IMR-90 (cell line): ENCODE measurements at regions not wholly inside any gene's neighbourhood (a gene's known extent, or its start where the extent isn't known, plus 50 kb on each side); places are given as distances from the start of the nearest gene placed in this dataset.

Experiments
- ATAC-seq: fragments of 200-7000 bp; cut with Tn5 transposase; 2 replicates; pipeline ENCODE4 v1.9.1; 2020; ENCODE audit warnings: low read depth, mild to moderate bottlenecking, moderate library complexity
- BruUV-seq: library from RNA; stranded (reverse); fragments of 400-500 nt; replicated peaks from 2 replicates; lab custom pipeline; 2021; lab: Mats Ljungman, UMichigan
- CTCF ChIA-PET: fragments of 300-600 bp; formaldehyde crosslinking; extraction: SDS; loops from one replicate; lab custom pipeline; 2021; ENCODE audit warnings: antibody characterized with exemption; lab: Yijun Ruan, JAX
- POLR2A ChIA-PET: fragments of 300-600 bp; sonication (Branson Sonifier 250); formaldehyde crosslinking; loops from one replicate; lab custom pipeline; 2022; ENCODE audit warnings: antibody characterized with exemption; ENCODE audit not compliant: unreplicated experiment; lab: Charles Lee
- DNase-seq: peaks from one replicate; pipeline ENCODE4 v3.0.0; 2013
- H2AFZ ChIP-seq: replicated peaks from 2 replicates; pipeline ENCODE3; 2013; ENCODE audit warnings: low read length, mild to moderate bottlenecking; ENCODE audit not compliant: poor library complexity
- H2AK5ac ChIP-seq: 2 replicates; pipeline ENCODE4 v1.6.1; 2013; ENCODE audit warnings: low read depth, low read length, inconsistent platforms
- H2AK9ac ChIP-seq: replicated peaks from 2 replicates; pipeline ENCODE3; 2013; ENCODE audit warnings: mild to moderate bottlenecking, low read depth, low read length, moderate library complexity; ENCODE audit not compliant: poor library complexity
- H2BK120ac ChIP-seq: 2 replicates; pipeline ENCODE4 v1.6.1; 2013; ENCODE audit warnings: low read depth, low read length, inconsistent platforms
- H2BK15ac ChIP-seq: 3 replicates; pipeline ENCODE4 v1.6.1; 2013; ENCODE audit warnings: low read depth, low read length, inconsistent platforms
- H2BK20ac ChIP-seq: 2 replicates; pipeline ENCODE4 v1.6.1; 2013; ENCODE audit warnings: low read depth, mild to moderate bottlenecking, inconsistent platforms, low read length, moderate library complexity
- H2BK5ac ChIP-seq: 2 replicates; pipeline ENCODE4 v1.6.1; 2013; ENCODE audit warnings: mild to moderate bottlenecking, low read depth, low read length, inconsistent platforms; ENCODE audit not compliant: poor library complexity, severe bottlenecking
- H3K14ac ChIP-seq: replicated peaks from 2 replicates; pipeline ENCODE4 v1.6.1; 2013; ENCODE audit warnings: low read depth, low read length, inconsistent platforms
- H3K18ac ChIP-seq: 2 replicates; pipeline ENCODE4 v1.6.1; 2013; ENCODE audit warnings: low read depth, low read length, control low read depth
- H3K23ac ChIP-seq: 2 replicates; pipeline ENCODE4 v1.6.1; 2013; ENCODE audit warnings: low read depth, low read length, inconsistent platforms
- H3K27ac ChIP-seq: 2 replicates; pipeline ENCODE4 v1.5.1; 2013; ENCODE audit warnings: mild to moderate bottlenecking, control low read depth, low read length; ENCODE audit not compliant: insufficient read depth
- H3K27me3 ChIP-seq: 2 replicates; pipeline ENCODE4 v1.6.1; 2013; ENCODE audit warnings: low read length; ENCODE audit not compliant: control insufficient read depth, insufficient read depth
- H3K36me3 ChIP-seq: 2 replicates; pipeline ENCODE4 v1.6.1; 2013; ENCODE audit warnings: low read length, mixed read lengths; ENCODE audit not compliant: control insufficient read depth, insufficient read depth
- H3K4ac ChIP-seq: 2 replicates; pipeline ENCODE4 v1.6.1; 2013; ENCODE audit warnings: low read depth, low read length, inconsistent platforms
- H3K4me1 ChIP-seq: 2 replicates; pipeline ENCODE4 v1.6.1; 2013; ENCODE audit warnings: low read length, mixed read lengths; ENCODE audit not compliant: control insufficient read depth, insufficient read depth
- H3K4me2 ChIP-seq: 2 replicates; pipeline ENCODE4 v1.6.1; 2013; ENCODE audit warnings: low read depth, mild to moderate bottlenecking, control low read depth, low read length, moderate library complexity
- H3K4me3 ChIP-seq: 2 replicates; pipeline ENCODE4 v1.5.1; 2013; ENCODE audit warnings: low read depth, mild to moderate bottlenecking, control low read depth, low read length, moderate library complexity; ENCODE audit not compliant: insufficient read depth
- H3K56ac ChIP-seq: 2 replicates; pipeline ENCODE4 v1.6.1; 2013; ENCODE audit warnings: low read length, inconsistent platforms; ENCODE audit not compliant: insufficient read depth; ENCODE audit errors: extremely low read depth
- H3K79me1 ChIP-seq, 2 experiments: 2 replicates each; pipeline ENCODE4 v1.6.1; 2013; ENCODE audit warnings: low read length in 2 of 2, inconsistent platforms in 1 of 2, low read depth in 1 of 2
- H3K9ac ChIP-seq: 2 replicates; pipeline ENCODE4 v1.6.1; 2013; ENCODE audit warnings: low read depth, low read length, control low read depth
- H3K9me1 ChIP-seq: 2 replicates; pipeline ENCODE4 v1.6.1; 2013; ENCODE audit warnings: low read length, inconsistent platforms; ENCODE audit not compliant: insufficient read depth
- H3K9me3 ChIP-seq: 2 replicates; pipeline ENCODE4 v1.6.1; 2013; ENCODE audit warnings: low read length; ENCODE audit not compliant: control insufficient read depth, insufficient read depth
- H4K20me1 ChIP-seq: 2 replicates; pipeline ENCODE4 v1.6.1; 2013; ENCODE audit warnings: low read length, inconsistent platforms; ENCODE audit not compliant: insufficient read depth
- H4K5ac ChIP-seq: 2 replicates; pipeline ENCODE4 v1.6.1; 2013; ENCODE audit warnings: mild to moderate bottlenecking, low read depth, low read length, control low read depth
- H4K8ac ChIP-seq, 2 experiments: 2 replicates each; pipeline ENCODE4 v1.6.1; 2013; ENCODE audit warnings: low read depth in 2 of 2, low read length in 2 of 2, control low read depth in 1 of 2, inconsistent platforms in 1 of 2
- H4K91ac ChIP-seq: 2 replicates; pipeline ENCODE4 v1.6.1; 2013; ENCODE audit warnings: low read depth, low read length, inconsistent platforms; ENCODE audit not compliant: insufficient read depth
- FOS ChIP-seq: fragments of 150-350 bp; IDR thresholded peaks from 2 replicates; pipeline ENCODE4 v1.6.1; 2016; ENCODE audit warnings: low read depth, low read length
- MAFK ChIP-seq: IDR thresholded peaks from 2 replicates; pipeline ENCODE4 v1.6.1; 2012; ENCODE audit warnings: low read depth, low read length, improper control_type of control experiment
- MXI1 ChIP-seq: IDR thresholded peaks from 2 replicates; pipeline ENCODE4 v1.6.1; 2012; ENCODE audit warnings: low read depth, mild to moderate bottlenecking, low read length, moderate library complexity, borderline replicate concordance
- POLR2A ChIP-seq: IDR thresholded peaks from 2 replicates; pipeline ENCODE4 v1.6.1; 2012; ENCODE audit warnings: mild to moderate bottlenecking, low read depth, low read length
- RAD21 ChIP-seq: IDR thresholded peaks from 2 replicates; pipeline ENCODE4 v1.6.1; 2012; ENCODE audit warnings: low read length, improper control_type of control experiment
- RCOR1 ChIP-seq: IDR thresholded peaks from 2 replicates; pipeline ENCODE4 v1.6.1; 2012; ENCODE audit warnings: mild to moderate bottlenecking, low read length, improper control_type of control experiment; ENCODE audit not compliant: insufficient replicate concordance
- SMC3 ChIP-seq: fragments of 150-350 bp; IDR thresholded peaks from 2 replicates; pipeline ENCODE4 v1.6.1; 2016; ENCODE audit warnings: low read depth, mild to moderate bottlenecking, antibody characterized with exemption, low read length, moderate library complexity
- WGBS, 2 experiments: methylation state at CpG; one replicate each; pipeline versions ENCODE4 v1.1.5 to v1.1.7; 2013; ENCODE audit warnings: missing lambda C conversion rate in 2 of 2; ENCODE audit not compliant: insufficient read length in 1 of 2; ENCODE audit errors: extremely low coverage in 2 of 2; 5-methylcytosine and 5-hydroxymethylcytosine counted together
- dilution Hi-C: fragments of 300-500 bp; cut with HindIII; formaldehyde crosslinking; loops from one replicate; pipeline ENCODE4 v1.14.3; 2018; ENCODE audit warnings: low sequenced_read_pairs; ENCODE audit not compliant: unreplicated experiment
- in situ Hi-C: fragments of 300-500 bp; cut with MboI; formaldehyde crosslinking; loops from 3 replicates; pipeline ENCODE4 v1.14.3; 2019; ENCODE audit warnings: low sequenced_read_pairs, inconsistent platforms, mixed read lengths
- intact Hi-C: fragments of 100-400 bp; cut with micrococcal nuclease; formaldehyde crosslinking; loops from 2 replicates; pipeline ENCODE4 v1.10.0; 2022
- TF ChIP-seq, protein P1 (sequence below): fragments of 150-350 bp; IDR thresholded peaks from 2 replicates; pipeline ENCODE4 v1.6.1; 2016; ENCODE audit warnings: low read depth, mild to moderate bottlenecking, low read length, moderate library complexity, borderline replicate concordance
- TF ChIP-seq, protein P2 (sequence below): conservative IDR thresholded peaks from 2 replicates; pipeline ENCODE4 v1.5.1; 2012; ENCODE audit warnings: mild to moderate bottlenecking, low read depth, low read length, improper control_type of control experiment

DNA sequence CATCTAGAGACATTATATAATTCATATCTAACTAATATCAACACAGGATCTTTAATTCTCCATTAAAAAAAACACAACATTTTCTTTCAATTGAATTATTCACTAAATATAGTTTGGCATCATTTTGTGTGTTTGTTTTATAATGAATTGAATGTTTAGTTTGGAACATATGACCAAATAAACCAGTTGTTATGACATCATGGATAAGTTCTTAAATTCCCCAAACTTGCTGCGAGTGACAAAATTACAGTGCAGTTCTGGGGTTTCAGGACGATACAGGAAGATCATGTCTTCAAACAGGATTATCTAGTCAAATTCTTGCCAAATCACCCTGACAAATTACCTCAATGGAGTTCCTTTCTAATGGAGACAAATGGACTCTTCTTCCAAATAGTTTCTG lies 473.6 kb downstream of the EPM2A start:
- no peaks in the 10 kb centered on the region for H3K36me3 ChIP-seq
- H4K5ac ChIP-seq, result no peak overlapping the region
- no peak overlapping the region for H4K91ac ChIP-seq
- no peak overlapping the region for H3K27ac ChIP-seq
- H3K14ac ChIP-seq, result no peak overlapping the region
- H2BK15ac ChIP-seq, result no peak overlapping the region
- 60% methylated on average over 1 of the region's 2 CpGs; no CpG with 5 or more reads in 1 of the 2 experiments for WGBS, 2 experiments
- no peak overlapping the region for H2BK20ac ChIP-seq
- BruUV-seq, result no TSS peak
- dilution Hi-C loops, result no loop called here
- no peak overlapping the region for H2AK5ac ChIP-seq
- H3K9me1 ChIP-seq, result no peaks in the 10 kb centered on the region
- no peak overlapping the region for H3K4me3 ChIP-seq
- no peaks in the 10 kb centered on the region for H4K20me1 ChIP-seq
- H2BK5ac ChIP-seq, result no peak overlapping the region
- H3K79me1 ChIP-seq, result no peaks in the 10 kb centered on the region
- DNase-seq (no peak), ATAC-seq (no peak)
- no peaks in the 10 kb centered on the region for H3K27me3 ChIP-seq
- H2BK120ac ChIP-seq, result no peak overlapping the region
- CTCF ChIA-PET, result no interaction called here
- no peak overlapping the region for H2AFZ ChIP-seq
- no peak overlapping the region for H3K56ac ChIP-seq
- no peak overlapping the region for H3K9ac ChIP-seq
- intact Hi-C loops, result no loop called here
- H3K18ac ChIP-seq, result no peak overlapping the region
- H2AK9ac ChIP-seq, result no peak overlapping the region
- in situ Hi-C loops, result no loop called here
- TF ChIP-seq FOS, result no peak
- TF ChIP-seq, protein P1, sequence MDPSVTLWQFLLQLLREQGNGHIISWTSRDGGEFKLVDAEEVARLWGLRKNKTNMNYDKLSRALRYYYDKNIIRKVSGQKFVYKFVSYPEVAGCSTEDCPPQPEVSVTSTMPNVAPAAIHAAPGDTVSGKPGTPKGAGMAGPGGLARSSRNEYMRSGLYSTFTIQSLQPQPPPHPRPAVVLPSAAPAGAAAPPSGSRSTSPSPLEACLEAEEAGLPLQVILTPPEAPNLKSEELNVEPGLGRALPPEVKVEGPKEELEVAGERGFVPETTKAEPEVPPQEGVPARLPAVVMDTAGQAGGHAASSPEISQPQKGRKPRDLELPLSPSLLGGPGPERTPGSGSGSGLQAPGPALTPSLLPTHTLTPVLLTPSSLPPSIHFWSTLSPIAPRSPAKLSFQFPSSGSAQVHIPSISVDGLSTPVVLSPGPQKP, result no peak
- TF ChIP-seq, protein P2, sequence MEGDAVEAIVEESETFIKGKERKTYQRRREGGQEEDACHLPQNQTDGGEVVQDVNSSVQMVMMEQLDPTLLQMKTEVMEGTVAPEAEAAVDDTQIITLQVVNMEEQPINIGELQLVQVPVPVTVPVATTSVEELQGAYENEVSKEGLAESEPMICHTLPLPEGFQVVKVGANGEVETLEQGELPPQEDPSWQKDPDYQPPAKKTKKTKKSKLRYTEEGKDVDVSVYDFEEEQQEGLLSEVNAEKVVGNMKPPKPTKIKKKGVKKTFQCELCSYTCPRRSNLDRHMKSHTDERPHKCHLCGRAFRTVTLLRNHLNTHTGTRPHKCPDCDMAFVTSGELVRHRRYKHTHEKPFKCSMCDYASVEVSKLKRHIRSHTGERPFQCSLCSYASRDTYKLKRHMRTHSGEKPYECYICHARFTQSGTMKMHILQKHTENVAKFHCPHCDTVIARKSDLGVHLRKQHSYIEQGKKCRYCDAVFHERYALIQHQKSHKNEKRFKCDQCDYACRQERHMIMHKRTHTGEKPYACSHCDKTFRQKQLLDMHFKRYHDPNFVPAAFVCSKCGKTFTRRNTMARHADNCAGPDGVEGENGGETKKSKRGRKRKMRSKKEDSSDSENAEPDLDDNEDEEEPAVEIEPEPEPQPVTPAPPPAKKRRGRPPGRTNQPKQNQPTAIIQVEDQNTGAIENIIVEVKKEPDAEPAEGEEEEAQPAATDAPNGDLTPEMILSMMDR, result no peak
- no peak for TF ChIP-seq MXI1
- TF ChIP-seq RCOR1, result no peak
- TF ChIP-seq MAFK, result no peak
- TF ChIP-seq SMC3, result no peak
- TF ChIP-seq RAD21, result no peak
- no peak for TF ChIP-seq POLR2A
- H4K8ac ChIP-seq, result no peak overlapping the region
- H3K9me3 ChIP-seq, result no peaks in the 10 kb centered on the region
- H3K4me1 ChIP-seq, result no peaks in the 10 kb centered on the region
- H3K4ac ChIP-seq, result no peak overlapping the region
- POLR2A ChIA-PET, result no interaction called here
- no peak overlapping the region for H3K4me2 ChIP-seq
- H3K23ac ChIP-seq, result no peak overlapping the region
